Natural killer cell (primary cell): ENCODE measurements at regions not wholly inside any gene's neighbourhood (a gene's known extent, or its start where the extent isn't known, plus 50 kb on each side); places are given as distances from the start of the nearest gene placed in this dataset.
"Not testable (repeated sequence)": the region's sequence is repeated elsewhere in the genome, so short reads cannot be mapped to it uniquely, and the experiment has no call there.

Experiments
- ATAC-seq, 3 donors: fragments of 150-1000 bp in 2 of 3; fragments of 200-7000 bp in 1 of 3; cut with Tn5 transposase; 1 replicate in 1 of 3; 2 replicates in 2 of 3; pipeline ENCODE4 v1.10.0; 2021; ENCODE audit warnings: mild to moderate bottlenecking in 2 of 3, moderate library complexity in 2 of 3
- DNase-seq, 2 donors: peaks; one replicate each; pipeline versions ENCODE4 v3.0.0 to v3.0.0-alpha.2; 2013 to 2021; ENCODE audit warnings: mixed read lengths in 1 of 2
- H3K27ac ChIP-seq: one replicate; pipeline ENCODE4 v1.5.1; 2013; ENCODE audit warnings: mild to moderate bottlenecking, low read length
- H3K27me3 ChIP-seq: one replicate; pipeline ENCODE4 v1.6.1; 2013; ENCODE audit warnings: low read length; ENCODE audit not compliant: control insufficient read depth, insufficient read depth
- H3K36me3 ChIP-seq: one replicate; pipeline ENCODE4 v1.6.1; 2013; ENCODE audit warnings: low read length; ENCODE audit not compliant: control insufficient read depth, insufficient read depth
- H3K4me1 ChIP-seq: one replicate; pipeline ENCODE4 v1.6.1; 2013; ENCODE audit warnings: low read length; ENCODE audit not compliant: control insufficient read depth, insufficient read depth
- H3K4me3 ChIP-seq: one replicate; pipeline ENCODE4 v1.5.1; 2013; ENCODE audit warnings: low read length
- H3K9me3 ChIP-seq: one replicate; pipeline ENCODE4 v1.6.1; 2013; ENCODE audit warnings: low read length; ENCODE audit not compliant: control insufficient read depth, insufficient read depth
- H3K27ac Mint-ChIP-seq, 2 donors: one replicate each; pipeline ENCODE4 v1.8.0; 2022; ENCODE audit warnings: mild to moderate bottlenecking in 2 of 2, mixed read lengths in 2 of 2, moderate library complexity in 1 of 2
- H3K27me3 Mint-ChIP-seq, 2 donors: one replicate each; pipeline ENCODE4 v1.8.0; 2022; ENCODE audit warnings: low read depth in 2 of 2, mixed read lengths in 2 of 2
- H3K36me3 Mint-ChIP-seq: one replicate; pipeline ENCODE4 v1.8.0; 2022; ENCODE audit warnings: mixed read lengths
- H3K4me1 Mint-ChIP-seq, 2 donors: one replicate each; pipeline ENCODE4 v1.8.0; 2022; ENCODE audit warnings: mixed read lengths in 2 of 2
- H3K4me3 Mint-ChIP-seq: one replicate; pipeline ENCODE4 v1.8.0; 2022; ENCODE audit warnings: mild to moderate bottlenecking, moderate library complexity, mixed read lengths
- H3K9me3 Mint-ChIP-seq, 2 donors: one replicate each; pipeline ENCODE4 v1.8.0; 2022; ENCODE audit warnings: mixed read lengths in 2 of 2
- WGBS: methylation state at CpG from one replicate; pipeline ENCODE4 v1.1.7; 2013; ENCODE audit warnings: missing lambda C conversion rate; ENCODE audit not compliant: insufficient coverage; 5-methylcytosine and 5-hydroxymethylcytosine counted together
- intact Hi-C: fragments of 100-400 bp; cut with micrococcal nuclease; formaldehyde crosslinking; loops from one replicate; pipeline ENCODE4 v1.14.2; 2022

- H3K9me3 Mint-ChIP-seq, intact Hi-C loops, H3K4me3 ChIP-seq, DNase-seq, H3K4me1 ChIP-seq, H3K36me3 ChIP-seq, H3K27me3 ChIP-seq, H3K36me3 Mint-ChIP-seq, H3K4me1 Mint-ChIP-seq, H3K4me3 Mint-ChIP-seq, H3K9me3 ChIP-seq, H3K27ac ChIP-seq, H3K27ac Mint-ChIP-seq, H3K27me3 Mint-ChIP-seq: not testable (repeated sequence)
- WGBS = no CpG with 5 or more reads among the region's 3 CpGs
- ATAC-seq = peak in 1 of 3 donors; percentile 56
These were observed 126.6 kb upstream of the ERV3-1 start for GRCh38 chr7:65133087-65133486.

- no CpG with 5 or more reads among the region's 1 CpG for WGBS
- H3K27me3 Mint-ChIP-seq, H3K4me1 ChIP-seq, H3K9me3 ChIP-seq, H3K9me3 Mint-ChIP-seq, H3K36me3 ChIP-seq, H3K27ac ChIP-seq, DNase-seq, H3K36me3 Mint-ChIP-seq, intact Hi-C loops, H3K27ac Mint-ChIP-seq, H3K27me3 ChIP-seq, H3K4me3 ChIP-seq, H3K4me1 Mint-ChIP-seq, H3K4me3 Mint-ChIP-seq, ATAC-seq: not testable (repeated sequence)
These were observed 125.8 kb upstream of the ERV3-1 start for GRCh38 chr7:65132256-65132655.

- H3K27me3 ChIP-seq, H3K36me3 ChIP-seq, H3K4me1 ChIP-seq, H3K9me3 ChIP-seq, H3K9me3 Mint-ChIP-seq, intact Hi-C loops, H3K27ac ChIP-seq, H3K27me3 Mint-ChIP-seq, H3K4me1 Mint-ChIP-seq, H3K4me3 ChIP-seq, ATAC-seq, H3K27ac Mint-ChIP-seq, H3K36me3 Mint-ChIP-seq, H3K4me3 Mint-ChIP-seq, DNase-seq: not testable (repeated sequence)
- no CpG with 5 or more reads among the region's 5 CpGs for WGBS
These were observed 120.9 kb upstream of the ERV3-1 start for GRCh38 chr7:65127364-65127763.

- H3K4me3 ChIP-seq, H3K36me3 ChIP-seq, ATAC-seq, H3K9me3 ChIP-seq, DNase-seq, H3K4me1 ChIP-seq, H3K27me3 Mint-ChIP-seq, intact Hi-C loops, H3K27ac ChIP-seq, H3K36me3 Mint-ChIP-seq, H3K27ac Mint-ChIP-seq, H3K27me3 ChIP-seq, H3K4me3 Mint-ChIP-seq, H3K9me3 Mint-ChIP-seq, H3K4me1 Mint-ChIP-seq: not testable (repeated sequence)
- WGBS = no CpG with 5 or more reads among the region's 1 CpG
These were observed 118.1 kb upstream of the ERV3-1 start for GRCh38 chr7:65124600-65124999.

GRCh38 chr7:65105650-65106203 lies 99.2 kb upstream of the ERV3-1 start:
- H3K9me3 ChIP-seq, intact Hi-C loops, H3K4me1 ChIP-seq, H3K27ac ChIP-seq, H3K4me3 ChIP-seq, H3K27me3 ChIP-seq, H3K9me3 Mint-ChIP-seq, ATAC-seq, H3K27me3 Mint-ChIP-seq, DNase-seq, H3K36me3 ChIP-seq, H3K27ac Mint-ChIP-seq, H3K36me3 Mint-ChIP-seq, H3K4me3 Mint-ChIP-seq, H3K4me1 Mint-ChIP-seq: not testable (repeated sequence)
- 85% methylated on average over 1 of the region's 1 CpG for WGBS

GRCh38 chr7:65100499-65100898 lies 94.0 kb upstream of the ERV3-1 start:
- H3K27ac Mint-ChIP-seq, H3K4me3 Mint-ChIP-seq, H3K4me1 ChIP-seq, H3K36me3 ChIP-seq, H3K9me3 ChIP-seq, H3K4me1 Mint-ChIP-seq, DNase-seq, ATAC-seq, H3K4me3 ChIP-seq, H3K27me3 Mint-ChIP-seq, H3K36me3 Mint-ChIP-seq, intact Hi-C loops, H3K27me3 ChIP-seq, H3K9me3 Mint-ChIP-seq, H3K27ac ChIP-seq: not testable (repeated sequence)
- 100% methylated on average over 2 of the region's 4 CpGs for WGBS

GRCh38 chr7:65081669-65082055 lies 75.2 kb upstream of the ERV3-1 start:
- ATAC-seq, H3K27me3 Mint-ChIP-seq, H3K4me1 ChIP-seq, H3K4me1 Mint-ChIP-seq, H3K9me3 Mint-ChIP-seq, H3K36me3 Mint-ChIP-seq, H3K9me3 ChIP-seq, H3K27me3 ChIP-seq, H3K36me3 ChIP-seq, DNase-seq: not testable (repeated sequence)
- peak overlapping the region; percentile 77 to 88 for H3K27ac Mint-ChIP-seq
- Histone ChIP-seq H3K27ac (peak overlapping the region; percentile 65), H3K4me3 (peak overlapping the region; percentile 70)
- H3K4me3 Mint-ChIP-seq = peak overlapping the region; percentile 88
- intact Hi-C loops = loop anchor here (5.0 kb wide), 2 partner anchors 44 to 74 kb away; partner anchors contain the start of gene ERV3-1
- 100% methylated on average over 8 of the region's 19 CpGs for WGBS

- intact Hi-C loops = loop anchor here (5.0 kb wide), 2 partner anchors 44 to 74 kb away; partner anchors contain the start of gene ERV3-1
- not testable (repeated sequence) for H3K4me1 Mint-ChIP-seq, H3K9me3 Mint-ChIP-seq, H3K36me3 Mint-ChIP-seq, H3K9me3 ChIP-seq, H3K27me3 ChIP-seq, H3K36me3 ChIP-seq, H3K27me3 Mint-ChIP-seq, H3K4me1 ChIP-seq
- H3K4me3 Mint-ChIP-seq = peak overlapping the region; percentile 88
- Histone ChIP-seq H3K4me3 (peak overlapping the region; percentile 70), H3K27ac (peak overlapping the region; percentile 65)
- WGBS = 3% methylated on average over 46 of the region's 53 CpGs
- peak; percentile 95 to 98 (median 96) for ATAC-seq
- DNase-seq = peak; percentile 93 to 95
- H3K27ac Mint-ChIP-seq = peak overlapping the region; percentile 77 to 88
These were observed 74.5 kb upstream of the ERV3-1 start for GRCh38 chr7:65080799-65081668.
